Activated T-cell treated with anti-CD3 and anti-CD28 coated beads, Interleukin-2, amount 50 U/mL, for 4 hours (primary cell): ENCODE measurements at regions not wholly inside any gene's neighbourhood (a gene's known extent, or its start where the extent isn't known, plus 50 kb on each side); places are given as distances from the start of the nearest gene placed in this dataset.

Experiments used
- ATAC-seq, 2 donors: fragments of 200-7000 bp; cut with Tn5 transposase; one replicate each; pipeline ENCODE4 v1.10.0; 2021
- DNase-seq: peaks from one replicate; pipeline ENCODE4 v3.0.0-alpha.2; 2020
- H3K27me3 Mint-ChIP-seq: one replicate; pipeline ENCODE4 v1.8.0; 2021; ENCODE audit warnings: low read depth, mixed read lengths
- H3K36me3 Mint-ChIP-seq: one replicate; pipeline ENCODE4 v1.8.0; 2022; ENCODE audit warnings: mixed read lengths; ENCODE audit not compliant: insufficient read depth
- H3K4me1 Mint-ChIP-seq: one replicate; pipeline ENCODE4 v1.8.0; 2021; ENCODE audit warnings: low read depth, mixed read lengths
- H3K4me3 Mint-ChIP-seq: one replicate; pipeline ENCODE4 v1.8.0; 2021; ENCODE audit warnings: mild to moderate bottlenecking, moderate library complexity, mixed read lengths
- H3K9me3 Mint-ChIP-seq: one replicate; pipeline ENCODE4 v1.8.0; 2021; ENCODE audit warnings: mixed read lengths

DNA sequence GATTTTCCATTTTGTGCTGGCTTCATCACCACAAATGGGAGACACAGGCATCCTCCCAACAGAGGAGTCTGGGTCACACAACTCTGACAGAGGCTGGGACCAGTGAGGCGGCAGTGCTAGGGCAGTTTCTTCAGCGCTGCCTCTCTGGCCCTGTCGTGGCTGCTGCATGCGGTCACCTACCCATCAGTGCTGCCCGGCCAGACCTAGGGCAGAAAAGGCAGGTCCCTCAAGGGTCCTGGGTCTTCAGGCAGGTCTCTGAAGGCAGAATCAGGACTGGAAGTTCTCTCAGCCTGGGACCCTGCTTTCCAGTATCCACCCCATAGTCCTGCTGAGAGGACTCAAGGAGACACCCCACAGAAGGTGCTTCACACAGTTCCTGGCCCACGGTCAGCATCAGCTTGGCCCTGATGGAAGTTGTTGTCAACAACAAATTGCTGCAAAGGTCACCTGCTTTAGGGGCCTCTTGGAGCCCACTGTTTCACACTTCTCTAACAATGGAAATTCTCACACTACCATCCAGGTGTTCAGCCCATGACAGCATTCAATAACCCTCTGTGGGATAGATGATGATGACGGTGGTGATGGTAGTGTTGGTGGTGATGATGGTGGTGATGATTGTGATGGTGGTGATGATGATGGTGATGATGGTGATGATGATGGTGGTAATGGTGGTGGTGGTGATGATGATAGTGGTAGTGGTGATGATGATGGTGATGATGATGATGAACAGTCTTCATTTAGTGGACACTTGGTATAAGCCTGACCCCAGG, 146.4 kb upstream of the PPP1R26 start:
- ATAC-seq, result no peak
- no peaks in the 10 kb centered on the region for H3K36me3 Mint-ChIP-seq
- no peak for DNase-seq
- H3K27me3 Mint-ChIP-seq, result peaks cover 3% of the 10 kb centered on the region
- no peak overlapping the region for H3K4me3 Mint-ChIP-seq
- no peaks in the 10 kb centered on the region for H3K4me1 Mint-ChIP-seq
- H3K9me3 Mint-ChIP-seq, result no peaks in the 10 kb centered on the region

DNA sequence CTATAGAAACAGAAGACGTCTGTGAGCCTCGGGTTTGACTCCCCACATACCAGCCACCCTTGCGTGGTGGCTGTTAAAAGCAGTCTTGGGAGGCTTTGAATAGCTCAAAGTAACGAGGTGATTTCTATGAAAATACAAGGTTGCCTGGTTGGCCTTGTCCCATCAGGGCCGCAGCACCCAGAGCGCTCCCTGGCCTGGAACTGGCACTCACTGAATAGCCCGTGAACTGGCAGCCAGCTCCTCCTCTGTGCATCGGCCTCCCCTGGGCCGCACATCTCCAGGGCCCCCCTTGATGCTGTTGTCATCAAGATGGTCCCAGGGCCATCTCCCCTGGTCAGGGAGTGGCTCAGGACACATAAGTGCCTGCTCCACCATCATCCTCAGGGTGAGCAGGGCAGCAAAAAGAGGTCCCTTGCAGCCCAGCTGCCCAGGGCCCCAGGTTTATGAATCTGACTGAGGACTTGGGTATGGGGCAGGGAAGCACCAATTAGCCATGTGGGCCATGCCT, 144.6 kb upstream of the PPP1R26 start:
- H3K36me3 Mint-ChIP-seq, result no peaks in the 10 kb centered on the region
- no peaks in the 10 kb centered on the region for H3K9me3 Mint-ChIP-seq
- no peak for DNase-seq
- H3K27me3 Mint-ChIP-seq, result peaks cover 8% of the 10 kb centered on the region
- no peak for ATAC-seq
- H3K4me1 Mint-ChIP-seq, result no peaks in the 10 kb centered on the region
- H3K4me3 Mint-ChIP-seq, result no peak overlapping the region

GRCh38 chr9:135335691-135336181, 143.8 kb upstream of the PPP1R26 start:
- ATAC-seq (no peak), DNase-seq (no peak)
- no peaks in the 10 kb centered on the region for H3K36me3 Mint-ChIP-seq
- H3K4me1 Mint-ChIP-seq, result no peaks in the 10 kb centered on the region
- H3K4me3 Mint-ChIP-seq, result no peak overlapping the region
- H3K9me3 Mint-ChIP-seq, result no peaks in the 10 kb centered on the region
- H3K27me3 Mint-ChIP-seq, result peaks cover 8% of the 10 kb centered on the region

DNA sequence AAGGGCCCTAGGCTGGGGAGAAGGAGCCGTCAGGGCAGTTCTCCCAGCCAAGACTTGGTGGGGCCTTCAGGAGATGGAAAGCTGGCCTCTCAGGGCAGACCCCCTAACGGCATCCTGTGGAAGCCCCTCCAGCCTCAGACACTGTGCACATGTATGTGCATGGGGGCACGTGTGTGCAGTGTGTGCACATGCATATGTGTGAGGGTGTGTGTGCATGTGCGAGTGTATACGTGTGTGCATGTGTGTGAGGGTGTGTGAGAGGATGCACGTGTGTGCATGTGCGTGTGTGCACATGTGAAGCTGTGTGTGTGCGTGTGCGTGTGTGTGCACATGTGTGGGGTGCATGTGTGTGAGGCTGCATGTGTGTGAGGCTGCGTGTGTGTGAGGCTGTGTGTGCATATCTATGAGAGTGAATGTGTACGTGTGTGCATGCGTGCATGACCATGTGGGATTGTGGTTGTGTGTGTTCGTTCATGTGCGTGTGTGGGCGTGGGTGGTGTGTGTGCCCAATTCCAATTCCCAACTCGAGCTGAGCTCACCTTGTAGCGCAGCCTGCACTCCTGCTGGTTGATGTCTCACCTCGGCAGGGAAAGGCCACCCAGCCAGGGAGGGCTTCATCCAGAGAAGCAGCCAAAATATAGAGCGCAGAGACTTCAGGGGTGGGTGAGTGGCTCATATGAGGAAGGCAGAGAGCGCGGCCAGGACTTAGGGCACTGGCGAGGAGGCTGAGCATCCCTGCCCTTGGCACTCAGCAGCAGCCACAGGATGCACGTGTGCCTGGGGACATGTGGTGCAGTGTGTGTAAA, 142.7 kb upstream of the PPP1R26 start:
- no peak for ATAC-seq
- H3K36me3 Mint-ChIP-seq, result no peaks in the 10 kb centered on the region
- no peak for DNase-seq
- no peak overlapping the region for H3K4me3 Mint-ChIP-seq
- H3K4me1 Mint-ChIP-seq, result no peaks in the 10 kb centered on the region
- peaks cover 6% of the 10 kb centered on the region for H3K27me3 Mint-ChIP-seq
- no peaks in the 10 kb centered on the region for H3K9me3 Mint-ChIP-seq

DNA sequence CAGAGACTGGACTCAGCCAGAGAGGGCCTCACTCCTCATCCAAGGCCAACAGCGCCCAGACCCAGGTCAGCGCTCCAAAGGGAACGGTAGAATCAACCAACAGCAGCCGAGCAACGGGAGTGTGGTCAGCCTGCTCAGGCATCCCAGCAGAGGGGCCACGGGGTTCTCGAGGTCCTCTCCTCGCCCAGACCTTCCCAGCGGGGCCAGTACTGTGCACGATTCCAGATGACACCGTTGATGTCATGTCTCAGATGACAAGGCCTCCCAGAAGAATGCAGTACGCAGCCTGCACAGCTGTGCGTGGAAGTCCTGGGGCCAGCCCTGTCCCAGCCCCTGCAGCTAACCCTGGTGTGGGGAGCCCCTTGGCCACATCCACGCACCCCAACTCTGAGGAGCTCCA, 141.0 kb upstream of the PPP1R26 start:
- Mint-ChIP-seq H3K9me3 (no peaks in the 10 kb centered on the region), H3K4me3 (no peak overlapping the region), H3K27me3 (peaks cover 6% of the 10 kb centered on the region), H3K4me1 (no peaks in the 10 kb centered on the region), H3K36me3 (no peaks in the 10 kb centered on the region)
- DNase-seq, result no peak
- no peak for ATAC-seq

DNA sequence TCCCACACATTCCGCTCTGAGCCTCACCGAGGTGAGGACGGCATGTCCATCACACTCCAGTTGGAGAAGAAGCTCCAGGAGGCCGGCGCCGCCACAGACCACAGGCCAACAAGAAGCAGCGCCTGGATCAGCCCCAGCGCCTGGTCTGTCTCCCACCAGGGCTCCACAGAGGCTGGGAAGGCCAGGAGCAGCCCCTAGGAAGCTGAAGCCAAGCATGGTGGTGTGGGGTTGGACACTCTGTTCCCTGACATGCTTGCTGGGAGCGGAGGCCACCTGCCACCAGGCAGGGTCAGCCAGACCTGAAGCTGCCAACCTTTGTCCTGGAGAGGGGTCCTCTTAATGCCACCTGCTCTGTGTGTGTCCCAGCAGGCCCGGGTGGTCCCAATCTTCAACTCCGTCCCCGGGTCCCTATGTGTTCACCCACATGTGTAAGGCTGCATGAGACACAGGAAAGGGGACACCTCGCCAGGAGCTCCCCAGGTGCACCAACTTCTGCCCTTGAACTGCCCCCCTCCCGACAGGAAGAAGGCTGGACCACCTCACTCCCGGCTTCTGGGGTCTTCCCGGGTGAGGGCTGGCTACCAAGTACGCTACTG, 140.1 kb upstream of the PPP1R26 start:
- peaks cover 6% of the 10 kb centered on the region for H3K27me3 Mint-ChIP-seq
- no peaks in the 10 kb centered on the region for H3K4me1 Mint-ChIP-seq
- DNase-seq (no peak), ATAC-seq (no peak)
- H3K4me3 Mint-ChIP-seq, result no peak overlapping the region
- H3K9me3 Mint-ChIP-seq, result no peaks in the 10 kb centered on the region
- H3K36me3 Mint-ChIP-seq, result no peaks in the 10 kb centered on the region

DNA sequence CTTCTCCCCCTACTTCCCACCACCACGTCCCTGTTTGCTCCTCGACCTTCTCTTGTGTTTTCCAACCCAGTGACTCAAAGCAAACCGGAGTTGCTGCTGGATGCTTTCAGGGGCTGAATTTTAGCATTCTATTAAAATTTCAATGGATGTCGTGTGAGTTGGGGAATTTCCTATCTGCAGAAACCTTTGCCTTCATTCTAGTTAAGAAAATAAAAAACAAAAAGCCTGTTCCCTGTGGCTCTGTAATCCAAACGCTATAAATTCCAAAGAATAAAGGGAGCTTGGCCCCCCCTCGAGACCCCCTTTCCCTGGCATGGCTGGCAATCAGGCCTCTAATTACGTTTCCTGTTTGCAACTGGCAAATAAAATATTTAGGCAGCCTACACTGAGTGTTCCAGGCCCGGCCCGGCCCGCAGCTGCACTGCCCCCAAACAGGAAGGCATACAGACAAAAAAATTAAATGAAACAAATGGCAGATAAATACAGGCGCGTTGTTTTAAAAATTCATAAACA, 139.4 kb upstream of the PPP1R26 start:
- Mint-ChIP-seq H3K4me1 (no peaks in the 10 kb centered on the region), H3K27me3 (peaks cover 9% of the 10 kb centered on the region), H3K9me3 (no peaks in the 10 kb centered on the region), H3K4me3 (no peak overlapping the region), H3K36me3 (no peaks in the 10 kb centered on the region)
- DNase-seq (no peak), ATAC-seq (no peak)

DNA sequence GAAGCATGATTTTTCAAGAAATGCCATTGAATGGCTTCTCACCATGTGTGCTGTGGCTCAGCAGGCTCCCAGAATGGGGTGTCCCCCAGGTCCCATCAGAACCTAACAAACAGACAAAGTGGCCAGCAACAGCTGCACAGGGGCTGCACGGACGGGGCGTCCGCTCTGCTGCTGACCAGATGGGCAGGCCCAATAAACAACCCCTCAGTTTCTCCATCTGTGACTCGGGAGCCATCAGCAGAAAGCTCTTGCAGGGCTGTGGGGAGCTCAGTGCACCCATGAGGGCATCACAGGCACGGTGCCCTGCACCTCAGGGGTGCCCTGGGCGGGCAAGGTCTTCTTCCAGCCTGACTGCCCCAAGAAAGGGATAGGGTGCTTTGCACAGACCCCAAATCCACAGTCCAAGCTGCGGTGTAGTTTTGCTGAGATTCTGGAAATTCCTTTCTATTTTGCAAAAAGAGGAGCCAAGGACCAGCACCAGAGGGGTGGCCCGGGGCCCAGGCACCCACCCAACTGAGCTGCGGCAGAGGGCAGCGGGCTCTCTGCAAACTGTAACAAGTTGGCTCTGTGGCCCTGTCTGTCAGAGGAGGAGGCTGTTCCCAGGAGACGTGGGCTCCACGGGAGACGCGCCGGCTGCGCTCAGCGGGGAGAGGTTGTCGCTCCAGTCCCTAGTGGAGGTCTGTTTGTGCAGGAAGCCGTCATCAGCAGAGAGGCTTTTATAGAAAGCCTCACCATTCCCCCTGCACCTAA, 138.7 kb upstream of the PPP1R26 start:
- Mint-ChIP-seq H3K4me3 (no peak overlapping the region), H3K27me3 (peaks cover 9% of the 10 kb centered on the region), H3K36me3 (no peaks in the 10 kb centered on the region), H3K9me3 (no peaks in the 10 kb centered on the region), H3K4me1 (no peaks in the 10 kb centered on the region)
- no peak for ATAC-seq
- DNase-seq, result no peak

DNA sequence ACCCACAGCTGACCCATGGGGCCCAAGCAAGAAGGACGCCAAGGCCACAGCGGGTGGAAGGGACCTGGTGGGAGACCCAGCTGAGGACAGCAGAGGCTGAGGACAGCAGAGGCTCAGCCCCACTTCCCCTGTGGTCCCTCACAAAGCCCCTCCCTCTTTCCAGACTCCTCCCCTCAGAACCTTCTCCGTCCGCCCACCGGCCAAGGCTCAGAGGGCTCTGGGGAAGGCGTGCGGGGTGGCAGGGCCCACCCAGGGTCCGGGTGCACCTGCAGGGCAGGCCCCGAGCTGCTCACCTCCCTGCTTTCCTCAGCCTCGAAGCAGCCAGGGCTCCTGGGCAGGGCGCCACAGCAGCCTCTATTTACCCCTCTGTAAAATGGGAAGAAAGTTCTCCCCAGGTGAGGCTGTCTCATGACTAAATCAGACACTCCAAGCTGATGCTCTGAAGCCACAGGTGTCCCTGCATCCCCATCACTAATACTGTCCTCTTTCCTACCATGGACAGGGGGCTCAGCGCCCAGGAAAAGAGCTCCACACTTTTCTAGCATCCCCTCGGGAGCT, 137.9 kb upstream of the PPP1R26 start:
- Mint-ChIP-seq H3K9me3 (no peaks in the 10 kb centered on the region), H3K27me3 (peaks cover 9% of the 10 kb centered on the region), H3K4me1 (no peaks in the 10 kb centered on the region), H3K4me3 (no peak overlapping the region), H3K36me3 (no peaks in the 10 kb centered on the region)
- ATAC-seq (no peak), DNase-seq (peak; percentile 4)

- DNase-seq (no peak), ATAC-seq (no peak)
- H3K36me3 Mint-ChIP-seq, result no peaks in the 10 kb centered on the region
- no peaks in the 10 kb centered on the region for H3K4me1 Mint-ChIP-seq
- peaks cover 12% of the 10 kb centered on the region for H3K27me3 Mint-ChIP-seq
- H3K9me3 Mint-ChIP-seq, result no peaks in the 10 kb centered on the region
- no peak overlapping the region for H3K4me3 Mint-ChIP-seq
Measured at GRCh38 chr9:135342206-135343130, 137.1 kb upstream of the PPP1R26 start.

- Mint-ChIP-seq H3K4me1 (no peaks in the 10 kb centered on the region), H3K4me3 (no peak overlapping the region), H3K27me3 (peaks cover 15% of the 10 kb centered on the region), H3K36me3 (no peaks in the 10 kb centered on the region), H3K9me3 (no peaks in the 10 kb centered on the region)
- ATAC-seq (no peak), DNase-seq (no peak)
Measured at GRCh38 chr9:135343136-135343535, 136.4 kb upstream of the PPP1R26 start.

GRCh38 chr9:135343837-135344522, 135.6 kb upstream of the PPP1R26 start:
- peaks cover 12% of the 10 kb centered on the region for H3K27me3 Mint-ChIP-seq

More at GRCh38 chr9:135343837-135344522, 135.6 kb upstream of the PPP1R26 start:
- H3K4me3 Mint-ChIP-seq, result no peak overlapping the region
- no peaks in the 10 kb centered on the region for H3K36me3 Mint-ChIP-seq
- no peaks in the 10 kb centered on the region for H3K9me3 Mint-ChIP-seq
- no peaks in the 10 kb centered on the region for H3K4me1 Mint-ChIP-seq
- ATAC-seq, result peak; percentile 33 to 38
- DNase-seq, result peak; percentile 20
